ENCODE measurements at regions not wholly inside any gene's neighbourhood (a gene's known extent, or its start where the extent isn't known, plus 50 kb on each side); places are given as distances from the start of the nearest gene placed in this dataset.

DNA sequence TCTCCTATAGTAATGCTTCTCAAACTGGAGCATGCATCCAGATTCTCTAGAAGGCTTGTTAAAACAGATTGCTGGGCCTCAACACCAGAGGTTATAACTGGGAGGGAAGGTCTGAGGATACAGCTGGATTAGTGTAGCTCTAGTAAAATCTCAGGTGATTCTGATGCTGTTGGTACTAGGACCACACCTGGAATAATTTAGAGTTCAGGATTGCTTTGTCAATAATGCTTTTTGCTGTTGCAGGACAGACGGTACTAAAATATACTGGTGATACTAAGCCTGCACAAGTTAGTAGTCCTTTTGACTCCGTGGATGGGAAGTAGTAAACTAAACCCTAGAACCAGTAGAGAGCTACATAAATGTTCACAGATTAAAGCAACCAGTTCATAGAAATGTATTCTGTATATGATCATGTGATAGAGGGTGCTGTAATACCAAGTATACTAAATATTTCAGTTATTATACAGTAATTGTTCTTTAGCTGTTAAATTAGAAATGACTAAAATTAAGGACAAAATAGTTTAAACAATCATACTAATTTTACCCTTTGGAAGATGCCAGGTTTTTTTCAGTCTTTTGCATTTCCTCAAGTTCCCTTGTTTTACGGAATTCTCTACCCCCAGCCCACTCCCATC, 258.2 kb upstream of the STARD13 start:
- H3K4me3 ChIP-seq: peak overlapping the region; percentile 43 to 52 (median 46)
- H3K27ac ChIP-seq: peak overlapping the region; percentile 90 to 91
- no peak for ATAC-seq (replicated peaks in 6 of 8)
- in situ Hi-C loops (cut with MboI; ENCODE audit: low pct_unique_long_range_greater_than_20kb in 2 of 9, low sequenced_read_pairs in 9 of 9, unreplicated experiment in 9 of 9): loop anchor here in 2 of 9 experiments (25.0 kb wide), 2 partner anchors 306 to 956 kb away; partner anchors contain the start of gene PDS5B (in 2 of the 2)
- H3K4me1 ChIP-seq (replicated peaks in 1 of 2): peaks cover 15 to 22% of the 10 kb centered on the region in 2 donors
- 6 to 71% (median 48%) methylated on average over 1 to 3 of the region's 3 CpGs; no CpG with 5 or more reads in 3 of the 10 experiments for WGBS, 10 experiments

DNA sequence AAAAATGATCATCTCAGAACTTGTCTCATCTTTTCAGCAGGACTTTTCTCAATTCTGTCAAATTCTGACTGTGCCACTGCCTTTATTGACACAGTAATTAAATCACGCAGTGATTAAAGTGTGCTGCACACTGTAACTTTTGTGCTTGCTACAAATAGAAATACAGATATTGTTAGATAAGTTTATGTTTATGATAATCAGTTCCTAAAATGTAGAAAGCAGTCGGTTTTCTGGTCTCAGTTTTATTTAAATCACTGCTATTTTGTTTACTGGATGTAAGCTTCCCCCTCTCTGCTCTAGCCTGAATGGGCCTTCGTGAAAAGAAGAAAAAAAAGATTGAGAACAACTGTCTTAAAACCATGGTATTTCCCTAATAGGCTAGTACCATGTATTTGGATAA, 258.8 kb upstream of the STARD13 start:
- peak overlapping the region; percentile 90 to 91 for H3K27ac ChIP-seq
- H3K4me1 ChIP-seq (replicated peaks in 1 of 2): peaks cover 15 to 22% of the 10 kb centered on the region in 2 donors
- peak overlapping the region in 2 of 5 donors; percentile 43 to 52 for H3K4me3 ChIP-seq
- WGBS, 10 experiments: 28 to 75% (median 55%) methylated on average over 1 to 3 of the region's 3 CpGs
- in situ Hi-C loops (cut with MboI; ENCODE audit: low pct_unique_long_range_greater_than_20kb in 2 of 9, low sequenced_read_pairs in 9 of 9, unreplicated experiment in 9 of 9): loop anchor here in 2 of 9 experiments (25.0 kb wide), 2 partner anchors 307 to 957 kb away; partner anchors contain the start of gene PDS5B (in 2 of the 2)
- ATAC-seq (replicated peaks in 6 of 8): no peak

DNA sequence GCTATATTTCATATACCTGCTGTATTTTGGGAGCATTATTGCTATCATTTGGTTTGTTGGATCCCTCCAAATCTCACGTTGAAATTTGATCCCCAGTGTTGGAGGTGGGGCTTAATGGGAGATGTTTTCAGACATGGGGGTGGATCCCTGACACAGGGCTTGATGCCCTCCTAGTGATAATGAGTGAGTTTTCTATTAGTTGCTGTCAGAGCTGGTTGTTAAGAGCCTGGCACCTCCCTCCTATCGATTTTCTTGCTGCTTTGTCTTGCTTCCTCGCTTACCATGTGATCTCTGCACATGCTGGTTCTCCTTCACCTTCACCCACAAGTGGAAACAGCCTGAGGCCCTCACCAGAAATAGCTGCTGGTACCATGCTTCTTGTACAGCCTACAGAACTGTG, 259.9 kb upstream of the STARD13 start:
- in situ Hi-C loops (cut with MboI; ENCODE audit: low pct_unique_long_range_greater_than_20kb in 2 of 9, low sequenced_read_pairs in 9 of 9, unreplicated experiment in 9 of 9): loop anchor here in 2 of 9 experiments (25.0 kb wide), 2 partner anchors 308 to 958 kb away; partner anchors contain the start of gene PDS5B (in 2 of the 2)
- Histone ChIP-seq H3K4me3 (no peak overlapping the region), H3K4me1 (replicated peaks in 1 of 2) (peaks cover 15 to 22% of the 10 kb centered on the region in 2 donors), H3K27ac (no peak overlapping the region)
- WGBS, 10 experiments: 81 to 86% (median 85%) methylated on average over 1 to 3 of the region's 3 CpGs; no CpG with 5 or more reads in 4 of the 10 experiments
- no peak for ATAC-seq (replicated peaks in 6 of 8)

DNA sequence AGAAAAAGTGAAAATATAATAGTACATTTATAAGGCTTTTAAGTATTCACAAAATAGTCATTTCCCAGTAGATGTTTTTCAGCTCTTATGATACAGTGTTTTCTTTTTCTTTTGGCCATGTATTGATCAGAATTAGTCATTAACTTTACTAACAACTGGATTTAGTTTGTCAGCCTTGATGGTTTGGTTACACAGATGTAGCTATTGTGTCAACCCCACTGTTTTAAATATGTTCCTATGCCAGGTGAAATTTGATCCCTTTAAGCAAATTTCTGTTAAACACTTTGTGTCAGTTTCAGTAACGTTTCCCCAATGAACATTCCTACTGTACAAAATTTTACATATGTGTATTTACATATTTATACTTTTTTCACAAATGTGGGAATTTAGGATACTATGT, 261.5 kb upstream of the STARD13 start:
- H3K4me3 ChIP-seq: no peak overlapping the region
- H3K27ac ChIP-seq: no peak overlapping the region
- WGBS, 10 experiments: 0 to 50% (median 16%) methylated on average over 1 of the region's 1 CpG; no CpG with 5 or more reads in 2 of the 10 experiments
- no peak for ATAC-seq (replicated peaks in 6 of 8)
- in situ Hi-C loops (cut with MboI; ENCODE audit: low pct_unique_long_range_greater_than_20kb in 2 of 9, low sequenced_read_pairs in 9 of 9, unreplicated experiment in 9 of 9): loop anchor here in 2 of 9 experiments (25.0 kb wide), 2 partner anchors 310 to 960 kb away; partner anchors contain the start of gene PDS5B (in 2 of the 2)
- H3K4me1 ChIP-seq (replicated peaks in 1 of 2): peaks cover 5 to 13% of the 10 kb centered on the region in 2 donors

DNA sequence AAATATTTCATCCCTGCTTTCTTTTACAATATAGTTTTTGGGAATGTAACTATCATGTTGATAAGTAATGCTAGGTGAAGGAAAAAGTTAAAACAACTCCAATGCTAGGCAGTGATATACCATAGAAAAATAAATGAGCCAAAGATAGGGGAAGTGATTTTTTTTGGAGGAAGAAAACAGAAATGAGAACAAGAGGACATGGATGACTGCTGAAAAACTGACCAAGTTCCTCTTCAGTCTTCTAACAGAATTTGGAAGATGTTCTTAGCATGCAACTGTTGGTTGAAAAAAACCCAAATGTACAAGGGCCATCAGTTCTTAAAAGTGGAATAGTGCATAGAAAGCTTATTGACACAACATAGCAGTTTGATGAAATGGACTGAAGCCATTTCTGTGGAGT, 262.5 kb upstream of the STARD13 start:
- in situ Hi-C loops (cut with MboI; ENCODE audit: low pct_unique_long_range_greater_than_20kb in 2 of 9, low sequenced_read_pairs in 9 of 9, unreplicated experiment in 9 of 9): loop anchor here in 2 of 9 experiments (25.0 kb wide), 2 partner anchors 311 to 961 kb away; partner anchors contain the start of gene PDS5B (in 2 of the 2)
- no peak for ATAC-seq (replicated peaks in 6 of 8)

DNA sequence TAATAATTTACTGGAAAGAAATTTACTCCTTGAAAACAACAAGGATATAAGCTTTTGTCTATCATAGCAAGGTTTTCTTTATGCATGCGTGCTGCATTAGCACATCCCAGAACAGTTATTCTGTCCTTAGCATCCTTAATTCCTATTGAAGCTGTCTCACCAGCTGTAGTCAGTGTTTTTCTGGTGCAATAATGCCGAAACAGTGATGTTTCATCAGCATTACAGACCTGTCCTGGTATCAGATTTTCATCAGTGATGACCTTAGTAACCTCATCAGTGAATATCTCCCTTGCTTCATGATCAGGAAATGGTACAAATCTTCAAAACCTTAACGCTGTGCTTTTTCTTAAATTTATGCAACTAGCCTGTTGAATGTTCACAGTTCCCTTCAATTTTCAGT, 264.7 kb upstream of the STARD13 start:
- no peak overlapping the region for H3K4me3 ChIP-seq
- no peaks in the 10 kb centered on the region for H3K4me1 ChIP-seq (replicated peaks in 1 of 2)
- no peak overlapping the region for H3K27ac ChIP-seq
- 48 to 100% (median 88%) methylated on average over 1 to 3 of the region's 3 CpGs; no CpG with 5 or more reads in 2 of the 10 experiments for WGBS, 10 experiments
- ATAC-seq (replicated peaks in 6 of 8): no peak
- in situ Hi-C loops (cut with MboI; ENCODE audit: low pct_unique_long_range_greater_than_20kb in 2 of 9, low sequenced_read_pairs in 9 of 9, unreplicated experiment in 9 of 9): loop anchor here in 1 of 9 experiments (25.0 kb wide), 1 partner anchor 162 kb away; no protein-coding TSS in a partner anchor

More for the DNA sequence above, 262.5 kb upstream of the STARD13 start:
- H3K4me1 ChIP-seq (replicated peaks in 1 of 2): peaks cover 5 to 13% of the 10 kb centered on the region in 2 donors
- no peak overlapping the region for H3K27ac ChIP-seq
- H3K4me3 ChIP-seq: no peak overlapping the region

DNA sequence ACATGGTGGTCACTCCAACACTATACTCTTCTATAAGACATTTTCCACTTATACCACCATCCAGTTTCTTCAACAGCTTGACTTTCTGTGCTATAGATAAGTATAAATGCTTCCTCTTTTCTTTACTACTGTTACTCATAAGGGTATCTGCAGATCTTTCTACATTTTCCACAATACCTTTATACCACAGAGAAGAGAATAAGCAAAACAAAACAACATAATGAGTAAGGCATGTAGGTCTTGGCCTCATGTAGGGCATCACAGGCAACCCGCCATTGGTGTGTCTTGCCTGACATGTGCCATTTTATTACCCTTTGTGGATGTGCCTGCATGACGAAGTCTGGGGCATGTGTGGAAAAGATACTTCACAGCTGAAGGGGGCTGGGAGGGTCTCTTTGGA, 265.3 kb upstream of the STARD13 start:
- Histone ChIP-seq H3K4me1 (replicated peaks in 1 of 2) (no peaks in the 10 kb centered on the region), H3K27ac (no peak overlapping the region), H3K4me3 (no peak overlapping the region)
- 20 to 100% (median 100%) methylated on average over 1 to 2 of the region's 2 CpGs; no CpG with 5 or more reads in 1 of the 10 experiments for WGBS, 10 experiments
- no peak for ATAC-seq (replicated peaks in 6 of 8)
- in situ Hi-C loops (cut with MboI; ENCODE audit: low pct_unique_long_range_greater_than_20kb in 2 of 9, low sequenced_read_pairs in 9 of 9, unreplicated experiment in 9 of 9): loop anchor here in 1 of 9 experiments (25.0 kb wide), 1 partner anchor 161 kb away; no protein-coding TSS in a partner anchor

DNA sequence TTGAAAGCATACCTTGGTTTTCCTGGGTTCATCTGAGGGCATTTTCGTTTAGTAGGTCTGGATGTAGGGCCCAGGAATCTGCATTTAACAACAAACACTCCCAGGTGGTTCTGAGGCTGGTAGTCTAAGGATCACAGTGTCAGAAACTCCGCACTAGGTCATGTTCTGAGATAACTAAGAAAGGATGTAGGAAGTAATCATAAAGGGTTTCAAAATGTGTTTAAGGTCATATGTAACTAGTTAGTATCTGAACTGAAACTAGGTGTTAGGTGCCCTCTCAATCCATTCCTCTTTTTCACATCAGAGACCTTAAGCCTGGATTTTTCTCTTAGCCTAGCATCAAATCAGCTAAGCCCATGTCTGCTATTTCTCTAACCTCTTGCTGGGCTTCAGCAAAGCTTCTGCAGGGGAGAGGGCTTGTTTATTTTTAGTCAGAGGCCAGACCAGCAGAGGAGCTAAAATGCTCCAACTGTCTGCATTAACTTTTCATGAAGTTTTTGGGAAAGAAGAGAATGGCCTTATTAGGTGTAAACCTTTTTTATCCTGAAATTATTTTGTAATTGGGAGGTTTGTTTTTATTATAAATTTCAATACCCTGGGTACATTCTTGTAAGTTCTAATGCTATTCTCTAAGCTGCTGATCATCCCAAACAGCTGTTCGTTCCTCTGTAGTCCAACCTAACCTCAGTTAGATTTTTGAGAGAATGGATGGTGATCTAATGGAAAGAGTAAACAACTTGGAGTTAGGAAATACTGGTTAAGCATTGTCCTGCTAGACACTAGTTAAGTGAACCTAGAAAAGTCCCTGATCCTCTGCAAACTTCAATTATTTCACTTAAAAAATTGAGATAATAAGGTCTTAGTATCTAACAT, 262.8 kb upstream of the RFC3 start:
- in situ Hi-C loops (cut with MboI; ENCODE audit: low pct_unique_long_range_greater_than_20kb in 2 of 9, low sequenced_read_pairs in 9 of 9, unreplicated experiment in 9 of 9): loop anchor here in 1 of 9 experiments (25.0 kb wide), 1 partner anchor 157 kb away; no protein-coding TSS in a partner anchor
- H3K4me1 ChIP-seq (replicated peaks in 1 of 2): no peaks in the 10 kb centered on the region
- no peak for ATAC-seq (replicated peaks in 6 of 8)
- H3K4me3 ChIP-seq: no peak overlapping the region
- H3K27ac ChIP-seq: no peak overlapping the region
- 17 to 100% (median 68%) methylated on average over 1 to 3 of the region's 3 CpGs for WGBS, 10 experiments

DNA sequence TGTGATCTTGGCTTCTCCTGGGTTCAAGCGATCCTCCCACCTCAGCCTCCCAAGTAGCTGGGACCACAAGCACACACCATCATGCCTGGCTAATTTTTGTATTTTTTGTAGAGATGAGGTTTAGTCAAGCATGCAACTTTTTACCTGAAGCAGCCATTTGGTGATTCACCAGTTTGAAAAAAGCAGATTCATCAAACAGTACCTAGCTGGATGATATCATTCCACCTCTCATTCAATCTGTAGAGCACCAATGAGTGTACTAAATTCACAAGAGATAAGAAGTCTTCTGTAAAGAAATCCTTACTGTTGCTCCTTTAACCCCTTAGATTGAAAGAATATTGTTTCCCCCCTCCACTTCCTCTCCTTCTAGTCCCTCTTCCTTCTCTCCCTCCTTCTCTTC, 261.1 kb upstream of the RFC3 start:
- no peak for ATAC-seq (replicated peaks in 6 of 8)
- WGBS, 10 experiments: 80 to 100% (median 80%) methylated on average over 1 of the region's 1 CpG; no CpG with 5 or more reads in 5 of the 10 experiments
- no peaks in the 10 kb centered on the region for H3K4me1 ChIP-seq (replicated peaks in 1 of 2)
- H3K27ac ChIP-seq: no peak overlapping the region
- in situ Hi-C loops (cut with MboI; ENCODE audit: low pct_unique_long_range_greater_than_20kb in 2 of 9, low sequenced_read_pairs in 9 of 9, unreplicated experiment in 9 of 9): loop anchor here in 1 of 9 experiments (25.0 kb wide), 1 partner anchor 155 kb away; no protein-coding TSS in a partner anchor
- H3K4me3 ChIP-seq: no peak overlapping the region

DNA sequence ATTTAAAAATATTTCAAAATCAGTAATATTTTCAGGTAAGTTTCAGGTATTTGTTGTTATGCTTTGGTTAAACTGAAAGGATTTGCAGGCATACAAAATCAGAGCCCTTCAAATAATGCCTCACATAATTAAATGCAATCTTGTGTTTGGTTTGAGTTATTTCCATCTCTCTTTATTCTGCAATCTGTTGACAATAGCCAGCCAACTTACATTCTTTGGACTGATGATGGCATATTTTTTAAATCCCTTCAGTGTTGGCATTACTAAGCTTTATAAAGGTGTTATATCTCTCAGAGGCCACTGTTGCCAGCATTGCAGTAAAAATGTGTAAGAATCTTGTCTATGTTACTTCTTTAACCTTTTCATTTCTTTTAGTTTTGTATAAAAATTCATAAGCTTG, 257.2 kb upstream of the RFC3 start:
- H3K4me3 ChIP-seq: no peak overlapping the region
- no peaks in the 10 kb centered on the region for H3K4me1 ChIP-seq (replicated peaks in 1 of 2)
- in situ Hi-C loops (cut with MboI; ENCODE audit: low pct_unique_long_range_greater_than_20kb in 2 of 9, low sequenced_read_pairs in 9 of 9, unreplicated experiment in 9 of 9): loop anchor here in 1 of 9 experiments (25.0 kb wide), 1 partner anchor 152 kb away; no protein-coding TSS in a partner anchor
- ATAC-seq (replicated peaks in 6 of 8): no peak
- no peak overlapping the region for H3K27ac ChIP-seq

DNA sequence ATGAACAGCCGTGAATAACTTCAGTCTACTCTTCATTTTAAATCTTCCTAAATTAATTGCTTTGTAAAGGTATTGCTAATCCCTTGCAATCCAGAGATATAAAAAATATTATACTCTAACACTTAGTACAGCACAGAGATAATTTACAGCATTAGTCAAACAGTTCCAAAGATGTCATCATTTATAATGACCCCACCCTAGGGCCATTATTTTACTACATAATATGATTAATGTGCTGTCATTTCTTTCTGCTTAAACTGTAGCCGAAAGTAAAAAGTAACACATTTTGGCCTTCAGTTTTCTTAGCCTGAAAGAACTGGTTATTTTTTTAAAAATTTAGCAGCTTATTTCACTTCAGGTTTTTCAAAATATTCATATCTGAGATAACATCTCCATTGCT, 256.3 kb upstream of the RFC3 start:
- peak in 1 of 8 experiments; percentile 24 for ATAC-seq (replicated peaks in 6 of 8)
- WGBS, 10 experiments: 33 to 100% (median 82%) methylated on average over 1 to 2 of the region's 2 CpGs; no CpG with 5 or more reads in 3 of the 10 experiments
- H3K27ac ChIP-seq: no peak overlapping the region
- no peak overlapping the region for H3K4me3 ChIP-seq
- in situ Hi-C loops (cut with MboI; ENCODE audit: low pct_unique_long_range_greater_than_20kb in 2 of 9, low sequenced_read_pairs in 9 of 9, unreplicated experiment in 9 of 9): loop anchor here in 1 of 9 experiments (25.0 kb wide), 1 partner anchor 151 kb away; no protein-coding TSS in a partner anchor
- no peaks in the 10 kb centered on the region for H3K4me1 ChIP-seq (replicated peaks in 1 of 2)

DNA sequence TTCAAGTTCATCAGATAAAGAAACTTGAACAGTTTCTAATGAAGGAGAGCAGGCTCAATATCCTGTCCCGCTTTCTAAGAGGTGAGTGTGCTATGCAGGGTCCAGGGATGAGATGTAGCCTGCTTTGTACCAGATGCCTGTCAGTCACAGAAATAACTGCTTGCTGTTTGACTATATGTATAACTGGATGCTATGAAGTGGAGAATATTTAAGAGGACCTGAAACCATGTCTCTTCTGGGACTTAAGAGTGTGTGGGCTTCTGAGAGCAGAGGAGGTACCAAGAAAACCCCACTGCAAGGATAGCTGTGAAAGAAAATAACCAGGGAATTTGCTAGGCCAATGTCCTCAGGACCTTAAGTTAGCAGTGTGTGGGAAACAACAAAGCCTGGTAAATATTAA, 246.3 kb upstream of the RFC3 start:
- peaks cover 0 to 8% of the 10 kb centered on the region in 2 donors for H3K4me1 ChIP-seq (replicated peaks in 1 of 2)
- H3K27ac ChIP-seq: no peak overlapping the region
- no peak for ATAC-seq (replicated peaks in 6 of 8)
- in situ Hi-C loops (cut with MboI; ENCODE audit: low pct_unique_long_range_greater_than_20kb in 2 of 9, low sequenced_read_pairs in 9 of 9, unreplicated experiment in 9 of 9): loop anchor here in 1 of 9 experiments (25.0 kb wide), 1 partner anchor 141 kb away; no protein-coding TSS in a partner anchor
- no peak overlapping the region for H3K4me3 ChIP-seq
- WGBS, 10 experiments: 86 to 100% (median 100%) methylated on average over 1 of the region's 1 CpG; no CpG with 5 or more reads in 6 of the 10 experiments

Measured in motor neuron (in vitro differentiated cells).